ENCODE measurements at regions not wholly inside any gene's neighbourhood (a gene's known extent, or its start where the extent isn't known, plus 50 kb on each side); places are given as distances from the start of the nearest gene placed in this dataset.
A peak's percentile ranks its signal among the peaks of the same experiment; 100 is the strongest.
"Not testable (repeated sequence)": the region's sequence is repeated elsewhere in the genome, so short reads cannot be mapped to it uniquely, and the experiment has no call there.

- in situ Hi-C loops (cut with MboI; ENCODE audit: low sequenced_read_pairs) = no loop called here
- no peaks in the 10 kb centered on the region for H3K27me3 ChIP-seq (ENCODE audit: low read depth)
- no peaks in the 10 kb centered on the region for H3K4me1 ChIP-seq
- DNase-seq (ENCODE audit: low spot score in 2 of 2) = no peak
- H3K36me3 ChIP-seq (replicated peaks) = no peaks in the 10 kb centered on the region
- no peaks in the 10 kb centered on the region for H3K9me3 ChIP-seq
- H3K4me3 ChIP-seq = no peak overlapping the region
These were observed 109.0 kb downstream of the PPIAL4G start for GRCh38 chr1:148374101-148374500.

DNA sequence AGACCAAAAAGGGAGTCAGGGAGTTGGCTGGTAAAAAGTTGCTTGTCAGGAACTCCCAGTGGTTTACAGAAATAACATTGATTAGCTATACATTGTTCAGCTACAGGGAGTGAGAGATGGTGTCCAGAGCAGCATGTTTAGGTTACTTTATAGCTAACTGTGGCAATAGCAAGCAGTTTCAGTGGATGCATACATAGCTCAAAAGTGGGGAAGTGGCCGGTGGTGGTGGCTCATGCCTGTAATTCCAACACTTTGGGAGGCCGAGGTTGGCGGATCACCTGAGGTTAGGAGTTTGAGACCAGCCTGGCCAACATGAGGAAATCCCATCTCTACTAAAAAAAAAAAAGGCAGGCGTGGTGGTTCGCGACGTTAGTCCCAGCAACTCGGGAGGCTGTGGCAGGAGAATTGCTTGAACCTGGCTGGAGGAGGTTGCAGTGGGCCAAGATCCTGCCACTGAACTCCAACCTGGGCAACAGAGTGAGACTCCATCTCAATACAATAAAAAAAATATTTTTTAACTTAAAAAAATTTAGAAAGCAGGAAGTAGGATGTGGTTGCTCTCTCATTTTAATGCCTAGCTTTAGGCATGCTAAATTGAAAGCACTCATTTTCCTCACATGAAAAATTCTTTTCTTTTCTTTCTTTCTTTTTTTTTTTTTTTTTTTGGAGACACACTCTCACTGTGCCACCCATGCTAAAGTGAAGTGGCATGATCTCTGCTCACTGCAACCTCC, 109.7 kb downstream of the PPIAL4G start:
- Histone ChIP-seq H3K4me1 (no peaks in the 10 kb centered on the region), H3K36me3 (replicated peaks) (no peaks in the 10 kb centered on the region), H3K4me3 (no peak overlapping the region), H3K9me3 (no peaks in the 10 kb centered on the region), H3K27me3 (ENCODE audit: low read depth) (no peaks in the 10 kb centered on the region)
- DNase-seq (ENCODE audit: low spot score in 2 of 2) = no peak
- in situ Hi-C loops (cut with MboI; ENCODE audit: low sequenced_read_pairs) = no loop called here

GRCh38 chr1:148372731-148373130, 110.4 kb downstream of the PPIAL4G start:
- in situ Hi-C loops (cut with MboI; ENCODE audit: low sequenced_read_pairs) = no loop called here
- no peaks in the 10 kb centered on the region for H3K27me3 ChIP-seq (ENCODE audit: low read depth)
- H3K9me3 ChIP-seq = no peaks in the 10 kb centered on the region
- no peak overlapping the region for H3K4me3 ChIP-seq
- DNase-seq (ENCODE audit: low spot score in 2 of 2) = no peak
- no peaks in the 10 kb centered on the region for H3K36me3 ChIP-seq (replicated peaks)
- H3K4me1 ChIP-seq = no peaks in the 10 kb centered on the region

DNA sequence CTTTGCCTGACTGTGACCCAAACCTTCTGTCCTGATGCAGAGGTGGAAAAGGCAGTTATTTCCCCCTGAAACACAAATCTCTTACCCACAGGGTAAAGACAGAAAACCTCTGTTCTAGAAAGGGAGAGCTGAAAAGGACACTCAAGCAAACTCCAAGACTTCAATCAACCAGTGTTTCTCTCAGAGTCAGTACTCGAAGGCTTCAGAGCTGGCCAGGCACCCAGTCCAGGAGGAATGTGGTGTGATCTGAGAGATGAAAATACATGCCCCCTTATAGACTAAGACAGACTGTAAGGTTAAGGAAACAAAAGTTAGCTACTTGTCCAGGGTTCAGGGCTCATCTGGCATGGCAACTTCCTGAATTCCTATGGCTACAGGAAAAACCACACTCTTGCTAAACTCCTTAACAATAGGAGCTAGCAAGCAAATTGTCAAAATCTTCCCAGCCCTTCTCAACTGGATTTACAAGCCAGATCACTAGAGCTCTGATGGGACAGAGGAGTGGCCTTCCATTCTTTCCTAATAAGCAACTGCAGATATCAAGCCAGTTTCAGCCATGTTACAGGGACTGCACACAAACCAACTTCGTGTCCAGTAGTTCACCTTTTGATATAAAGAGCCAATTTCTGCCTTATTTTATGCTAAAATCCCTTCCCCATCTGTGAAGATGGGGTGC, 110.9 kb downstream of the PPIAL4G start:
- DNase-seq (ENCODE audit: low spot score in 2 of 2); H3K9me3 ChIP-seq; H3K27me3 ChIP-seq (ENCODE audit: low read depth); H3K4me1 ChIP-seq; H3K36me3 ChIP-seq (replicated peaks); in situ Hi-C loops (cut with MboI; ENCODE audit: low sequenced_read_pairs); H3K4me3 ChIP-seq: not testable (repeated sequence)

DNA sequence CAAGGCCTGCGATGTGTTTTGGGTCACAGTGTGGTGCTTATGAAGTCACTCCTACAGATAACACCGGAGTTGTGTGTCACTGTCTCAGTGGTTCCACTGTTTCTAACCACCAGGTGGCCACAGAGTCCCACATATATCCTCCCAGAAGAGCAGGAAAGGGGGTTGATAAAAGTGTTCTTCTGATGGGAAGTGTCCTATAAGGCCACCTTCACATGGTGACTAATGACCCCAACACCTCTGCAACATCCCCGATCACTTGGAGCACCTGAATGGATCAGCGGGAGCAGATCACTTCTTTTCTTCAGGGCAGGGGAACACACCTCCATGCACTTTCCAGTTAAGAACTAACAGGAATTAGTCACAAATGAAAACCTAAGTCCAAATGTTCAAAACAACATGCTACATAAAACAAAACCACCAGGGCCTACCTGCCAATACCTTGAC, 111.5 kb downstream of the PPIAL4G start:
- H3K27me3 ChIP-seq (ENCODE audit: low read depth); H3K9me3 ChIP-seq; H3K4me1 ChIP-seq; H3K4me3 ChIP-seq; in situ Hi-C loops (cut with MboI; ENCODE audit: low sequenced_read_pairs); H3K36me3 ChIP-seq (replicated peaks): not testable (repeated sequence)
- DNase-seq (ENCODE audit: low spot score in 2 of 2) = peak; percentile 58 to 76

- H3K36me3 ChIP-seq (replicated peaks); DNase-seq (ENCODE audit: low spot score in 2 of 2); in situ Hi-C loops (cut with MboI; ENCODE audit: low sequenced_read_pairs); H3K9me3 ChIP-seq; H3K4me1 ChIP-seq; H3K4me3 ChIP-seq; H3K27me3 ChIP-seq (ENCODE audit: low read depth): not testable (repeated sequence)
These were observed 112.4 kb downstream of the PPIAL4G start for GRCh38 chr1:148370661-148371060.

- no peak overlapping the region for H3K4me3 ChIP-seq
- in situ Hi-C loops (cut with MboI; ENCODE audit: low sequenced_read_pairs) = no loop called here
These were observed 115.5 kb downstream of the PPIAL4G start for GRCh38 chr1:148367596-148367995.

GRCh38 chr1:148366136-148366753, 116.9 kb downstream of the PPIAL4G start:
- DNase-seq (ENCODE audit: low spot score in 2 of 2); H3K27me3 ChIP-seq (ENCODE audit: low read depth); in situ Hi-C loops (cut with MboI; ENCODE audit: low sequenced_read_pairs); H3K4me1 ChIP-seq; H3K9me3 ChIP-seq; H3K4me3 ChIP-seq; H3K36me3 ChIP-seq (replicated peaks): not testable (repeated sequence)

More at GRCh38 chr1:148367596-148367995, 115.5 kb downstream of the PPIAL4G start:
- Histone ChIP-seq H3K9me3 (no peaks in the 10 kb centered on the region), H3K36me3 (replicated peaks) (no peaks in the 10 kb centered on the region), H3K4me1 (no peaks in the 10 kb centered on the region), H3K27me3 (ENCODE audit: low read depth) (no peaks in the 10 kb centered on the region)
- DNase-seq (ENCODE audit: low spot score in 2 of 2) = no peak

- H3K4me3 ChIP-seq; H3K27me3 ChIP-seq (ENCODE audit: low read depth); DNase-seq (ENCODE audit: low spot score in 2 of 2); in situ Hi-C loops (cut with MboI; ENCODE audit: low sequenced_read_pairs); H3K9me3 ChIP-seq; H3K4me1 ChIP-seq; H3K36me3 ChIP-seq (replicated peaks): not testable (repeated sequence)
These were observed 118.0 kb downstream of the PPIAL4G start for GRCh38 chr1:148365151-148365550.

- H3K4me3 ChIP-seq; H3K4me1 ChIP-seq; H3K9me3 ChIP-seq; H3K27me3 ChIP-seq (ENCODE audit: low read depth); in situ Hi-C loops (cut with MboI; ENCODE audit: low sequenced_read_pairs); DNase-seq (ENCODE audit: low spot score in 2 of 2); H3K36me3 ChIP-seq (replicated peaks): not testable (repeated sequence)
These were observed 119.1 kb downstream of the PPIAL4G start for GRCh38 chr1:148363979-148364378.

GRCh38 chr1:148363439-148363810, 119.7 kb downstream of the PPIAL4G start:
- no peaks in the 10 kb centered on the region for H3K27me3 ChIP-seq (ENCODE audit: low read depth)
- no peaks in the 10 kb centered on the region for H3K4me1 ChIP-seq
- no peak for DNase-seq (ENCODE audit: low spot score in 2 of 2)
- no peak overlapping the region for H3K4me3 ChIP-seq
- in situ Hi-C loops (cut with MboI; ENCODE audit: low sequenced_read_pairs) = no loop called here
- no peaks in the 10 kb centered on the region for H3K9me3 ChIP-seq
- H3K36me3 ChIP-seq (replicated peaks) = no peaks in the 10 kb centered on the region

- Histone ChIP-seq H3K9me3 (no peaks in the 10 kb centered on the region), H3K4me1 (no peaks in the 10 kb centered on the region), H3K36me3 (replicated peaks) (no peaks in the 10 kb centered on the region), H3K4me3 (no peak overlapping the region), H3K27me3 (ENCODE audit: low read depth) (no peaks in the 10 kb centered on the region)
- in situ Hi-C loops (cut with MboI; ENCODE audit: low sequenced_read_pairs) = no loop called here
- no peak for DNase-seq (ENCODE audit: low spot score in 2 of 2)
These were observed 120.3 kb downstream of the PPIAL4G start for GRCh38 chr1:148362626-148363438.

GRCh38 chr1:148362216-148362611, 120.9 kb downstream of the PPIAL4G start:
- Histone ChIP-seq H3K27me3 (ENCODE audit: low read depth) (no peaks in the 10 kb centered on the region), H3K9me3 (no peaks in the 10 kb centered on the region), H3K4me1 (no peaks in the 10 kb centered on the region), H3K36me3 (replicated peaks) (no peaks in the 10 kb centered on the region), H3K4me3 (no peak overlapping the region)
- in situ Hi-C loops (cut with MboI; ENCODE audit: low sequenced_read_pairs) = no loop called here
- no peak for DNase-seq (ENCODE audit: low spot score in 2 of 2)

Measured in HAP-1 (cell line).